Activated T-cell treated with anti-CD3 and anti-CD28 coated beads for 48 hours (primary cell): ENCODE measurements at regions not wholly inside any gene's neighbourhood (a gene's known extent, or its start where the extent isn't known, plus 50 kb on each side); places are given as distances from the start of the nearest gene placed in this dataset.

Source experiments
- DNase-seq: peaks from one replicate; pipeline ENCODE4 v3.0.0-alpha.2; 2020; ENCODE audit warnings: low read depth

GRCh38 chr7:25636168-25636567 is 407.9 kb upstream of the NPVF start:
- no peak for DNase-seq

GRCh38 chr7:25636871-25637283 is 408.6 kb upstream of the NPVF start:
- no peak for DNase-seq

- no peak for DNase-seq
Observed at GRCh38 chr7:25638068-25638467, 409.8 kb upstream of the NPVF start.

GRCh38 chr7:25638590-25639244 is 410.4 kb upstream of the NPVF start:
- no peak for DNase-seq

GRCh38 chr7:25642849-25643248 is 414.6 kb upstream of the NPVF start:
- no peak for DNase-seq

- no peak for DNase-seq
Observed at GRCh38 chr7:25643286-25643685, 415.0 kb upstream of the NPVF start.

GRCh38 chr7:25643770-25644394 is 415.6 kb upstream of the NPVF start:
- no peak for DNase-seq

- DNase-seq: no peak
Observed at GRCh38 chr7:25646726-25647413, 418.6 kb upstream of the NPVF start.

- no peak for DNase-seq
Observed at GRCh38 chr7:25647872-25648271, 419.6 kb upstream of the NPVF start.

- DNase-seq: no peak
Observed at GRCh38 chr7:25652366-25652765, 424.1 kb upstream of the NPVF start.

GRCh38 chr7:25653384-25653783 is 425.1 kb upstream of the NPVF start:
- DNase-seq: no peak

GRCh38 chr7:25656071-25656470 is 427.8 kb upstream of the NPVF start:
- no peak for DNase-seq

- no peak for DNase-seq
Observed at GRCh38 chr7:25656581-25657026, 428.3 kb upstream of the NPVF start.

GRCh38 chr7:25658375-25658774 is 430.1 kb upstream of the NPVF start:
- no peak for DNase-seq

GRCh38 chr7:25659841-25660240 is 431.6 kb upstream of the NPVF start:
- DNase-seq: no peak

GRCh38 chr7:25662841-25663800 is 434.8 kb upstream of the NPVF start:
- DNase-seq: no peak

GRCh38 chr7:25663877-25664276 is 435.6 kb upstream of the NPVF start:
- DNase-seq: no peak

GRCh38 chr7:25664593-25664992 is 436.3 kb upstream of the NPVF start:
- no peak for DNase-seq

- DNase-seq: no peak
Observed at GRCh38 chr7:25665374-25665773, 437.1 kb upstream of the NPVF start.

- DNase-seq: no peak
Observed at GRCh38 chr7:25665903-25666670, 437.8 kb upstream of the NPVF start.

- no peak for DNase-seq
Observed at GRCh38 chr7:25666671-25667060, 438.4 kb upstream of the NPVF start.
